Suprapubic skin (tissue), 4 donors: ENCODE measurements at regions not wholly inside any gene's neighbourhood (a gene's known extent, or its start where the extent isn't known, plus 50 kb on each side); places are given as distances from the start of the nearest gene placed in this dataset.
A peak's percentile ranks its signal among the peaks of the same experiment; 100 is the strongest.

Experiments
- DNase-seq, 2 donors: peaks; one replicate each; pipeline ENCODE4 v3.0.0-alpha.2; 2019; ENCODE audit warnings: low spot score in 2 of 2
- H3K27ac ChIP-seq: fragments of 200-600 bp; sonication (generic); one replicate; pipeline ENCODE4 v1.5.1; 2019
- H3K27me3 ChIP-seq: fragments of 200-600 bp; sonication (generic); one replicate; pipeline ENCODE4 v1.5.1; 2019
- H3K36me3 ChIP-seq: fragments of 200-600 bp; sonication (generic); one replicate; pipeline ENCODE4 v1.5.1; 2019
- H3K4me1 ChIP-seq: fragments of 200-600 bp; sonication (generic); one replicate; pipeline ENCODE4 v1.5.1; 2019
- H3K4me3 ChIP-seq: fragments of 200-600 bp; sonication (generic); one replicate; pipeline ENCODE4 v1.5.1; 2019; ENCODE audit warnings: mild to moderate bottlenecking
- H3K9me3 ChIP-seq: fragments of 200-600 bp; sonication (generic); one replicate; pipeline ENCODE4 v1.5.1; 2019
- EP300 ChIP-seq: sonication (generic); formaldehyde crosslinking; IDR thresholded peaks from one replicate; pipeline ENCODE4 v1.6.1; 2017; ENCODE audit warnings: antibody characterized with exemption
- POLR2A ChIP-seq, 2 donors: fragments of 450-650 bp; IDR thresholded peaks; one replicate each; pipeline ENCODE4 v1.6.1; 2017; ENCODE audit warnings: antibody characterized with exemption in 2 of 2, mild to moderate bottlenecking in 2 of 2, moderate library complexity in 2 of 2
- POLR2AphosphoS5 ChIP-seq, 3 donors: sonication (generic); formaldehyde crosslinking; IDR thresholded peaks; one replicate each; pipeline ENCODE4 v1.6.1; 2017; ENCODE audit warnings: antibody characterized with exemption in 3 of 3
- WGBS: methylation state at CpG from one replicate; pipeline ENCODE4 v1.1.5; 2018; 5-methylcytosine and 5-hydroxymethylcytosine counted together
- TF ChIP-seq, protein P1 (sequence below), 2 donors: fragments of 200-600 bp in 1 of 2; fragments of 450-650 bp in 1 of 2; sonication (generic) in 1 of 2; IDR thresholded peaks; one replicate each; pipeline ENCODE4 v1.5.1; 2016 to 2019; ENCODE audit warnings: antibody characterized with exemption in 2 of 2, mild to moderate bottlenecking in 1 of 2, moderate library complexity in 1 of 2

DNA sequence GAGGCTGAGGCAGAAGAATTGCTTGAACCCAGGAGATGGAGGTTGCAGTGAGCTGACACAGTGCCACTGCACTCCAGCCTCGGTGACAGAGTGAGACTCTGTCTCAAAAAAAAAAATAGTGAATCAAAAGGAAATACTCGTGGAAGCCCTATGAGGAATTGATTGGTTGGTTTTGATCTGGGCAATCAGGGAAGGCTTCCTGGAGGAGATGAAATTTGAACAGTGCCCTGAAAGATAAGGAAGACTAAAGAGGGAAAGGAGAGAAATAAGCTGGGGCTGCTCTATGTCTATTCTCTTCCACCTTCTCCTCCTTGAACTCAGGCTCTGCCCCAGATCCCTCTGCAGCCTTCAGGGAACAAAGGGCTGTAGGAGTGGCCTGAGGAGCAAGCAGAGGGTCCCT is 54.1 kb downstream of the IRF2BPL start:
- no peaks in the 10 kb centered on the region for H3K36me3 ChIP-seq
- no peaks in the 10 kb centered on the region for H3K9me3 ChIP-seq
- 63% methylated on average over 2 of the region's 2 CpGs for WGBS
- TF ChIP-seq POLR2AphosphoS5 (IDR thresholded peaks at IDR 0.05) (no peak), POLR2A (IDR thresholded peaks at IDR 0.05) (no peak), EP300 (no peak)
- TF ChIP-seq, protein P1, sequence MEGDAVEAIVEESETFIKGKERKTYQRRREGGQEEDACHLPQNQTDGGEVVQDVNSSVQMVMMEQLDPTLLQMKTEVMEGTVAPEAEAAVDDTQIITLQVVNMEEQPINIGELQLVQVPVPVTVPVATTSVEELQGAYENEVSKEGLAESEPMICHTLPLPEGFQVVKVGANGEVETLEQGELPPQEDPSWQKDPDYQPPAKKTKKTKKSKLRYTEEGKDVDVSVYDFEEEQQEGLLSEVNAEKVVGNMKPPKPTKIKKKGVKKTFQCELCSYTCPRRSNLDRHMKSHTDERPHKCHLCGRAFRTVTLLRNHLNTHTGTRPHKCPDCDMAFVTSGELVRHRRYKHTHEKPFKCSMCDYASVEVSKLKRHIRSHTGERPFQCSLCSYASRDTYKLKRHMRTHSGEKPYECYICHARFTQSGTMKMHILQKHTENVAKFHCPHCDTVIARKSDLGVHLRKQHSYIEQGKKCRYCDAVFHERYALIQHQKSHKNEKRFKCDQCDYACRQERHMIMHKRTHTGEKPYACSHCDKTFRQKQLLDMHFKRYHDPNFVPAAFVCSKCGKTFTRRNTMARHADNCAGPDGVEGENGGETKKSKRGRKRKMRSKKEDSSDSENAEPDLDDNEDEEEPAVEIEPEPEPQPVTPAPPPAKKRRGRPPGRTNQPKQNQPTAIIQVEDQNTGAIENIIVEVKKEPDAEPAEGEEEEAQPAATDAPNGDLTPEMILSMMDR (IDR thresholded peaks at IDR 0.05): no peak
- H3K27me3 ChIP-seq: no peaks in the 10 kb centered on the region
- H3K4me1 ChIP-seq: peaks cover 19% of the 10 kb centered on the region
- H3K4me3 ChIP-seq: no peak overlapping the region
- DNase-seq: no peak
- no peak overlapping the region for H3K27ac ChIP-seq

DNA sequence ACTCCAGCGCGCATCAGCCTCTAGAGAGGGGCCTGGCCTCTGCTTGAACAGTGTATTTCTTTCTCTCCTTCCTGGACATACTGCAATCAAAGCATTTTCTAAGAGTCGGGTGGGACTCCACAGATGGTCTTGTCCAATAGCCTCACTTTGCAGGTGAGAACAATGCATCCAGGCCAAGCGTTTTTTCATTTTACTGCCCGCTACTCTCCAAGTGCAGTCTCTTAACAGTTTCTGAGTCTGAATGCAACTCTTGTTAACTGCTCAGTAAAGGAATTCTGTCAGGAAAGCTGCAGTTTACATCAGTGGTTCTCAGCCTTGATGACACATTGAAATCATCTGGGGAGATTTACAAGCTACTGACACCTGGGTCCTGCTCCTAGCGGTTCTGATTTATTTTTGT is 57.0 kb downstream of the IRF2BPL start:
- Histone ChIP-seq H3K9me3 (no peaks in the 10 kb centered on the region), H3K4me1 (peaks cover 5% of the 10 kb centered on the region), H3K27me3 (no peaks in the 10 kb centered on the region), H3K27ac (no peak overlapping the region), H3K4me3 (no peak overlapping the region), H3K36me3 (no peaks in the 10 kb centered on the region)
- WGBS: 93% methylated on average over 6 of the region's 6 CpGs
- no peak for DNase-seq
- TF ChIP-seq EP300 (no peak), POLR2AphosphoS5 (IDR thresholded peaks at IDR 0.05) (no peak), POLR2A (IDR thresholded peaks at IDR 0.05) (no peak)
- TF ChIP-seq, protein P1 (IDR thresholded peaks at IDR 0.05): no peak

DNA sequence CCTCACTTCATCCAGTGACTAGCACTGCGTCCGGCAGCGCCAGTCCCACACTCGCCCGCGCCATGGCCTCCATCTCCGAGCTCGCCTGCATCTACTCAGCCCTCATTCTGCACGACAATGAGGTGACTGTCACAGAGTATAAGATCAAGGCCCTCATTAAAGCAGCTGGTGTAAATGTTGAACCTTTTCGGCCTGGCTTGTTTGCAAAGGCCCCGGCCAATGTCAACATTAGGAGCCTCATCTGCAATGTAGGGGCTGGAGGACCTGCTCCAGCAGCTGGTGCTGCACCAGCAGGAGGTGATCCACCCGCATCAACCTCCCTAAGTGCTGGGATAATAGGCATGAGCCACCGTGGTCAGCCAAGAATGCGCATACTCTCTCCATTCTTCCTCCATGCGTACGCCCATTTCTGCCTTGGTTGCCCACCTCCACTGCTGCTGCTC is 59.9 kb downstream of the IRF2BPL start:
- WGBS: 90% methylated on average over 14 of the region's 16 CpGs
- TF ChIP-seq POLR2A (IDR thresholded peaks at IDR 0.05): no peak
- TF ChIP-seq POLR2AphosphoS5 (IDR thresholded peaks at IDR 0.05): no peak
- TF ChIP-seq, protein P1 (IDR thresholded peaks at IDR 0.05): no peak
- TF ChIP-seq EP300: no peak
- DNase-seq: no peak
- Histone ChIP-seq H3K27ac (no peak overlapping the region), H3K36me3 (no peaks in the 10 kb centered on the region), H3K4me1 (peaks cover 9% of the 10 kb centered on the region), H3K9me3 (no peaks in the 10 kb centered on the region), H3K4me3 (no peak overlapping the region), H3K27me3 (no peaks in the 10 kb centered on the region)

DNA sequence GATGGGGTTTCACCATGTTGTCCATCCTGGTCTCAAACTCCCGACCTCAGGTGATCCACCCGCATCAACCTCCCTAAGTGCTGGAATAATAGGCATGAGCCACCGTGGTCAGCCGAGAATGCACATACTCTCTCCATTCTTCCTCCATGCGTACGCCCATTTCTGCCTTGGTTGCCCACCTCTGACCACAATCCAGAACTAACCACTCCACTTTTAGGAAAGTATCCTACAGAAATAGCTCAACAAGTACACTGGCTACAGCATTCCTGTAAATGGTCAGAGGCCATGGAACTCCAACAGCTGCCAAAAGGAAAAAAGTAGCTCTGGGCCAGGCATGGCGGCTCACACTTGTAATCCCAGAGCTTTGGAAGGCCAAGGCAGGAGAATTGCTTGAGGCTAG is 60.7 kb downstream of the IRF2BPL start:
- no peak overlapping the region for H3K4me3 ChIP-seq
- no peak for DNase-seq
- no peaks in the 10 kb centered on the region for H3K36me3 ChIP-seq
- TF ChIP-seq POLR2A (IDR thresholded peaks at IDR 0.05): no peak
- TF ChIP-seq, protein P1 (IDR thresholded peaks at IDR 0.05): no peak
- no peak for TF ChIP-seq POLR2AphosphoS5 (IDR thresholded peaks at IDR 0.05)
- no peak for TF ChIP-seq EP300
- no peak overlapping the region for H3K27ac ChIP-seq
- peaks cover 9% of the 10 kb centered on the region for H3K4me1 ChIP-seq
- no peaks in the 10 kb centered on the region for H3K9me3 ChIP-seq
- whole genome bisulfite sequencing: 96% methylated on average over 7 of the region's 7 CpGs
- H3K27me3 ChIP-seq: no peaks in the 10 kb centered on the region

DNA sequence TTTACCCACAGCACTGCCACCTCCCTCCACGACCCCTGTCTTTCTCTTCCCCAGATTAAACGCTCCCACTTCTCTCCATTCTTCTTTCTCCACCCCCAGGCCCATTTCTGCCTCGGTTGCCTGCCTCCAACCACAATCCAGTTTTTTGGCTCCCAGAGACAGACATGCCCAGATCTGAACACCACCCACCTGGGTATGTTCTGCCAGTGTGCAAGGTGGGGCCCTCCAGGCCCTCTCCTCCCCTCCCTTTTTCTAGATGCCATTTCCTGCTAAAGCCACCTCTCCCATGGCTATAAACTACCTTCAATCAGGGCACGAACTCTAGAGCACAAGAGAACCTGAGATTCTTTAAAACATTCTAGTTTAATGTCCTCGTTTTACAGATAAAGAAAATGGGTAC is 63.3 kb downstream of the IRF2BPL start:
- DNase-seq: no peak
- TF ChIP-seq POLR2A (IDR thresholded peaks at IDR 0.05) (no peak), POLR2AphosphoS5 (IDR thresholded peaks at IDR 0.05) (no peak), EP300 (no peak)
- TF ChIP-seq, protein P1 (IDR thresholded peaks at IDR 0.05): no peak
- H3K27me3 ChIP-seq: no peaks in the 10 kb centered on the region
- H3K36me3 ChIP-seq: no peaks in the 10 kb centered on the region
- H3K4me3 ChIP-seq: no peak overlapping the region
- 53% methylated on average over 5 of the region's 5 CpGs for WGBS
- H3K9me3 ChIP-seq: no peaks in the 10 kb centered on the region
- peaks cover 28% of the 10 kb centered on the region for H3K4me1 ChIP-seq
- peak overlapping the region; percentile 56 for H3K27ac ChIP-seq
